Karpas-422 (cell line): ENCODE measurements at regions not wholly inside any gene's neighbourhood (a gene's known extent, or its start where the extent isn't known, plus 50 kb on each side); places are given as distances from the start of the nearest gene placed in this dataset.

Source experiments
- DNase-seq: peaks from one replicate; pipeline ENCODE4 v3.0.0-alpha.2; 2015
- H2AFZ ChIP-seq: fragments of 200-600 bp; sonication (generic); 2 replicates; pipeline ENCODE4 v1.6.1; 2014; ENCODE audit warnings: antibody characterized with exemption, low read length, mixed read lengths
- H3K27ac ChIP-seq: fragments of 200-600 bp; sonication (generic); 2 replicates; pipeline ENCODE4 v1.5.1; 2014; ENCODE audit warnings: mild to moderate bottlenecking, low read length, moderate library complexity
- H3K27me3 ChIP-seq: fragments of 200-600 bp; sonication (generic); 2 replicates; pipeline ENCODE4 v1.6.1; 2014; ENCODE audit warnings: low read length, mixed read lengths
- H3K36me3 ChIP-seq: fragments of 200-600 bp; sonication (generic); 2 replicates; pipeline ENCODE4 v1.6.1; 2014; ENCODE audit warnings: low read length, mixed read lengths; ENCODE audit not compliant: insufficient read depth
- H3K4me1 ChIP-seq: fragments of 200-600 bp; sonication (generic); 2 replicates; pipeline ENCODE4 v1.6.1; 2014; ENCODE audit warnings: mild to moderate bottlenecking, low read length, mixed read lengths
- H3K4me2 ChIP-seq: fragments of 200-600 bp; sonication (generic); 2 replicates; pipeline ENCODE4 v1.6.1; 2014; ENCODE audit warnings: low read length, low read depth, mild to moderate bottlenecking; ENCODE audit not compliant: poor library complexity, severe bottlenecking
- H3K4me3 ChIP-seq: fragments of 200-600 bp; sonication (generic); 2 replicates; pipeline ENCODE4 v1.5.1; 2014; ENCODE audit warnings: mild to moderate bottlenecking, antibody characterized with exemption, low read length, mixed read lengths
- H3K79me2 ChIP-seq: fragments of 200-600 bp; sonication (generic); 2 replicates; pipeline ENCODE4 v1.6.1; 2014; ENCODE audit warnings: mild to moderate bottlenecking, low read length, mixed read lengths
- H3K9ac ChIP-seq: fragments of 200-600 bp; sonication (generic); 2 replicates; pipeline ENCODE4 v1.6.0; 2014; ENCODE audit warnings: low read length
- H3K9me2 ChIP-seq: fragments of 200-600 bp; sonication (generic), shearing (Covaris generic); replicated peaks from 2 replicates; pipeline ENCODE4 v1.6.0; 2014; ENCODE audit warnings: mild to moderate bottlenecking, low read length, moderate library complexity; ENCODE audit not compliant: insufficient read depth
- H3K9me3 ChIP-seq: fragments of 300-700, 200-600 bp; sonication (generic); 2 replicates; pipeline ENCODE4 v1.6.1; 2014; ENCODE audit warnings: low read length, mixed read lengths
- H4K20me1 ChIP-seq: fragments of 200-600 bp; sonication (generic); 2 replicates; pipeline ENCODE4 v1.6.1; 2014; ENCODE audit warnings: mild to moderate bottlenecking, antibody characterized with exemption, low read length, low read depth; ENCODE audit not compliant: insufficient read depth

DNA sequence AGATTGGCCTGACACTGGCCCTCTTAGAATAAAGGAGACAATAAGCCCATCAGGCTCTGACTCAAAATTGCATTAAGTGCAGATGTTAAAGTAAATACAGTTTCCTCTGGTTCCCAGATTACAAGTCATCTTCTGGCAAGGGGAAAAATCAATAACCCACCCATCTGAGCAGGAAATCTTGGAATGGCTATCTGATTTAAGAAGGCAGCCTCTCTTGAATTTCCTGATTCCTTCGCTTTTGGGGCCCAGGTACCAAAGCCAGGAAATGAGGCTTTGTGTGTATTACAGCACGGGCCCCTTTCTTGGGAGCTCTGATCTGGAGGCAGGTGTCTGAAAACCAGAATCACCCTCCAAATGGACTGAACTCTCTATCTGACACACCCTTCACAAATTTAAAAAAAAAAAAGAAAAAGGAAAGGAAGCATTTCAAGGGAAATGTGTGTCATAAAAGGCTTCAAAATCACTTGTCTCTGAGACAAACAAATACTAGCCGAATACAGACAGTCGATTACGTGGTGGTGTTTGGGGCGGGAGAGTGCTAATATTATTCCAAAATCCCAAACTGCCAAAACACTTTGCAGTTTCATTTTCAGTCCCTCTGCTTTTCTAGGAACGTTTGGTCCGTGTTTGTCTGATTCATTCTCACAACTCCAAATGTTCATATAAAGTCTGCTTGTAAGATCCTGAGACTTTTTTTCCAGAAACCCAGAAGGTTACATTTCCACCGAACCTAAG is 240.9 kb upstream of the CAMK1G start:
- Histone ChIP-seq H2AFZ (no peak overlapping the region), H3K4me2 (no peak overlapping the region), H3K9me2 (no peaks in the 10 kb centered on the region), H3K4me3 (no peak overlapping the region), H4K20me1 (no peaks in the 10 kb centered on the region), H3K4me1 (no peaks in the 10 kb centered on the region), H3K27me3 (no peaks in the 10 kb centered on the region), H3K9me3 (no peaks in the 10 kb centered on the region), H3K36me3 (no peaks in the 10 kb centered on the region), H3K79me2 (no peaks in the 10 kb centered on the region), H3K9ac (no peak overlapping the region), H3K27ac (no peak overlapping the region)
- no peak for DNase-seq

DNA sequence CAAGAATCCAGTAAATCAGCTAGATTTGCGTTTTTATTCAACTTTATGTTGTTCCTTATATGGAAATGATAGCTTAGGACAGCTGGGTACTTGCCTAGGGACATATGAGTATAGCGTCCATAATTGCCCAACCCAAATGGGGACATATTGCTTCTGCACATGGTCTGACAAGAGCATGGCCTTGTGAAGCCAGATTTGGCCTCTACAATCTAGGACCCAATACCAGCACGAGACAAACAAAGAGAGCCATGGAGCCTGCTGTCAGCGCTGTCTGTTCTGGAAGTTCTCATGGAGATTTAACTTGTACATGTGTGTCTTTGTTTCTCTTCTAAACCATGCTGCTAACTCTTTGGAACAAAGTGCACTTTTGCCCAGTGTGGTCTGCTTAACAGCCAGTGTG is 240.0 kb upstream of the CAMK1G start:
- H3K79me2 ChIP-seq = no peaks in the 10 kb centered on the region
- H3K9ac ChIP-seq = no peak overlapping the region
- DNase-seq = no peak
- no peak overlapping the region for H2AFZ ChIP-seq
- H4K20me1 ChIP-seq = no peaks in the 10 kb centered on the region
- H3K4me3 ChIP-seq = no peak overlapping the region
- no peaks in the 10 kb centered on the region for H3K4me1 ChIP-seq
- H3K9me3 ChIP-seq = no peaks in the 10 kb centered on the region
- no peaks in the 10 kb centered on the region for H3K36me3 ChIP-seq
- no peak overlapping the region for H3K27ac ChIP-seq
- no peaks in the 10 kb centered on the region for H3K27me3 ChIP-seq
- H3K9me2 ChIP-seq = no peaks in the 10 kb centered on the region
- H3K4me2 ChIP-seq = no peak overlapping the region

DNA sequence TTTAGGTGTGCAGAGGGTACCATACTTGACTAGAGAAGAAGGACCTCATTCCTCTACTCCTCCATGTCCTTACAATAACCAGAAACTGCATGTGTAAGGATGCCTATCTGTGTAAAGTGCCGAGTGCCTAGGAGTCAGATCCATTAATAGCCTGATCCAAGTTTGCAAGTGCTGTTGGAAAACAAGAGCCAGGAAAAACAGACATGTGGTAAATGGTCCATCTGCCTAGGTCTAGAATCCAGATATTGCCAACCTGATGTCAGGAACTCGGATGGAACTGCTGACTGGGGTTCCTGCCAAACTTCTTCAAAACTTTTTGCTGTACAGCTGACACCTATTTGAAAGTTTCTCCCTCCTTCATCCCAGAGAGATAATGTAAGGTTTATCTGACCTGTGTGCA is 239.4 kb upstream of the CAMK1G start:
- no peaks in the 10 kb centered on the region for H3K9me3 ChIP-seq
- no peak for DNase-seq
- H2AFZ ChIP-seq = no peak overlapping the region
- H3K4me1 ChIP-seq = no peaks in the 10 kb centered on the region
- H3K4me2 ChIP-seq = no peak overlapping the region
- H3K4me3 ChIP-seq = no peak overlapping the region
- no peaks in the 10 kb centered on the region for H3K36me3 ChIP-seq
- H4K20me1 ChIP-seq = no peaks in the 10 kb centered on the region
- H3K27me3 ChIP-seq = no peaks in the 10 kb centered on the region
- H3K79me2 ChIP-seq = no peaks in the 10 kb centered on the region
- no peak overlapping the region for H3K27ac ChIP-seq
- no peaks in the 10 kb centered on the region for H3K9me2 ChIP-seq
- H3K9ac ChIP-seq = no peak overlapping the region

DNA sequence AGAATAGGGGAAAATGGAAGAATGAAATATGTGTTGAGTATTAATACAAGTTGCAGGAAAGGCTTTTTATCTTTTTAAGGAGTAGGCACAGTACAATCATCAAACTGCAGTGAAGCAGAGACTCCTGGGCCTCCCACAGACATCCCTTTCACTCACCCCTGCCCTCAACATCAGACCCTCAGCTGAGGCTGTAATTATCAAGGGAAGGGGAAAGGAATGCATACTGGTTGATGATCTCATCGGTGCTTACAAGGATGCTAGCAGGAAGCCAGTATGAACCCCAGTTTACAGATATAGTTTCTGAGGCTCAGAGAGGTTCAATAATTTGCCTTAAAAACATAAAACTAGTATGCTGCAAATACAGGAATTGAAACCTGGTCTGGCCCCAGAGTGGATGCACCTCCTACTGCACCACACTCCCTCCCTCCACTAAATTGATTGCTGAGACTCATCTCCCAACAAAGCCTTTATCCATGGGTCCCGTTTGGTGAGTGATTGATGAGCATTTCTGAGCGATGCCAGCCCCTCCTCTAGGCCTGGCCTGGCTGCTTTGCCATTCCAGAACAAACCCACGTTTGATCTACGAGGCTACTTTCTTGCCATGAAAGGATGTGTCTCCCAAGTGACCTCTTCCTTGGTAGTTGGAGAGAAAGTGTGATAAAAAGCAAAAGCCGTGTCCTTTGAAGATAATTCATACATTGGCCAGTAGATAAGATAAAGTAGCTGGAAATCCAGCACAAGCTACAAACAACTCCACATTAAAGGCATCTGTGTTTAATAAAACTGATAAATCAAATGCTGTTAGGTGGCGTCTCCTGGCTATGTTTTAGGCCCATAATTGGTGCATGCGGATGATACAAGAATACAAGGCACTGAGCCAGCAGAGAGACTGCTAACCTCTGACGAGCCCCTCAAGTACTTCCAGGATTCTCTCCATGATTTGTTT is 233.9 kb upstream of the CAMK1G start:
- Histone ChIP-seq H2AFZ (no peak overlapping the region), H4K20me1 (no peaks in the 10 kb centered on the region), H3K79me2 (no peaks in the 10 kb centered on the region), H3K27ac (no peak overlapping the region), H3K9me3 (no peaks in the 10 kb centered on the region), H3K4me3 (no peak overlapping the region), H3K27me3 (no peaks in the 10 kb centered on the region), H3K4me1 (no peaks in the 10 kb centered on the region), H3K36me3 (no peaks in the 10 kb centered on the region), H3K9me2 (no peaks in the 10 kb centered on the region), H3K9ac (no peak overlapping the region), H3K4me2 (no peak overlapping the region)
- no peak for DNase-seq

DNA sequence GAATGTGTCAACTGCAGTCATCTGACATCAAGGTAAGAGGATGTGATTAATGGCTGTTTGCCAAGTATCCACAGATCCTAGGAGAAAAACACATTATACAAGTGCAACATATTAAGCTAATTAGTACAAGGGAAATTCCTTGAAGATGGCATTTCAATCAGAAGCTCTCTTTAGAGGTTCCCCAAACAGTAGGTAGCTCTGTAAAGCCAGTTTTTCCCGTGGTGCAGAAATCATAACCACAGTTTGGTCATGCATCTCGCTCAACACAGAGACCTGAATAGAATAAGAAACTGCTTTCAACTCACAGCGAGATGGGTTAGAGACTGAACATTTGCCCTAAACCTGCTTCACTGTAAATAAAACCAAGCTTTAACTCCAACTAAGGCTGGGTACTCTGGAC is 230.5 kb upstream of the CAMK1G start:
- no peak overlapping the region for H3K4me2 ChIP-seq
- no peaks in the 10 kb centered on the region for H3K4me1 ChIP-seq
- H3K79me2 ChIP-seq = no peaks in the 10 kb centered on the region
- no peak overlapping the region for H3K27ac ChIP-seq
- no peak overlapping the region for H3K4me3 ChIP-seq
- H3K27me3 ChIP-seq = no peaks in the 10 kb centered on the region
- no peaks in the 10 kb centered on the region for H3K9me3 ChIP-seq
- H2AFZ ChIP-seq = no peak overlapping the region
- H3K9ac ChIP-seq = no peak overlapping the region
- H3K9me2 ChIP-seq = no peaks in the 10 kb centered on the region
- H4K20me1 ChIP-seq = no peaks in the 10 kb centered on the region
- DNase-seq = no peak
- H3K36me3 ChIP-seq = no peaks in the 10 kb centered on the region

DNA sequence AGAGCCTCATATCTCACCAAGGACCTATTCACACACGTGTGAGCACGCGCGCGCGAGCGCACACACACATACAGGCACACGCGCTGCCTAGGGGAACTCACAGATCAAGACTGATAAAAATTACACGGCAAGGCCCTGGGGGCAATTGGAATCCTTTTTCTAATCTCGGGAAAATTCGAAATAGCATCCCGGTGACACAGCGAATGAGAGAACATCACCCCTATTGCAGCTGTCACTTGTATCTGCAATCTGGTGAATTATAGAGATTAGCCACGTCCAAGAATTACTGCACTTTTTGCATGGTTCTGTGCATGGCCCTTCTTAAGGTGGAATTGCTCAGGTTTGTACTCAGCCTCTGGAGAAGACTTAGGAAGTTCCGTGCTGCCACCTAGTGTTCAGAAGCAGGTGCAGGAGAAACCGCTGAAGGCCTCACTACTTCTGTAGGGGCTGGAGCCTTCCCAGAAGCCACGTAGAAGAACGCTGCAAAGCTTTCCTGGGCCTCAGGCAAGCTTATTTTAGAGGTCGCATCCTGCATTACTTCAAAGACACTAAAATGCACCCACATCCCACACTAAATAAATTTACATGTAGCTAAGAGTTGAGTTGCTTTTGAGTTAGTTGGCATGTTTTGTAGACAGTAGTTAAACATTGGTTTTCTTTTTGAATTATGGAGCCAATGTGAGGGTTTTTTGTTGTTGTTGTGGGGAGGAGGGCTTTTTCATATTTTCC is 229.2 kb upstream of the CAMK1G start:
- DNase-seq = peak; percentile 89
- no peaks in the 10 kb centered on the region for H3K27me3 ChIP-seq
- no peak overlapping the region for H3K9ac ChIP-seq
- H2AFZ ChIP-seq = no peak overlapping the region
- no peaks in the 10 kb centered on the region for H3K79me2 ChIP-seq
- H3K4me1 ChIP-seq = no peaks in the 10 kb centered on the region
- H3K4me2 ChIP-seq = no peak overlapping the region
- no peak overlapping the region for H3K4me3 ChIP-seq
- H3K27ac ChIP-seq = no peak overlapping the region
- no peaks in the 10 kb centered on the region for H4K20me1 ChIP-seq
- no peaks in the 10 kb centered on the region for H3K36me3 ChIP-seq
- no peaks in the 10 kb centered on the region for H3K9me3 ChIP-seq
- H3K9me2 ChIP-seq = no peaks in the 10 kb centered on the region

DNA sequence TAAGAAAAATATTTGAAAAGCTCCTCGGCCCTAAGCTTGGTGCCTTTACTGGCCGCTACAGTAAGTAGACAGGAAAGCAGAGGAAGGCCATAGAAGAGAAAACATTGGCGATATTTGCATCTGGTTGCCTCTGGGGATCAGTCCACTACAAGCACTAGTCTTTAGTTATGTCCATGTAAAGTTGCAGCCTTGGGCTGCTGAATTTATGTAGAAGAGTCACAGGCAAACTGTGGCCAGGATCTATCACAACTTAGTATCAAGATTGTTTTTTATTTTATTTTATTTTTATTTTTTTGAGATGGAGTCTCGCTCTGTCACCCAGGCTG is 228.7 kb upstream of the CAMK1G start:
- no peak overlapping the region for H2AFZ ChIP-seq
- no peak for DNase-seq
- no peaks in the 10 kb centered on the region for H3K9me3 ChIP-seq

DNA sequence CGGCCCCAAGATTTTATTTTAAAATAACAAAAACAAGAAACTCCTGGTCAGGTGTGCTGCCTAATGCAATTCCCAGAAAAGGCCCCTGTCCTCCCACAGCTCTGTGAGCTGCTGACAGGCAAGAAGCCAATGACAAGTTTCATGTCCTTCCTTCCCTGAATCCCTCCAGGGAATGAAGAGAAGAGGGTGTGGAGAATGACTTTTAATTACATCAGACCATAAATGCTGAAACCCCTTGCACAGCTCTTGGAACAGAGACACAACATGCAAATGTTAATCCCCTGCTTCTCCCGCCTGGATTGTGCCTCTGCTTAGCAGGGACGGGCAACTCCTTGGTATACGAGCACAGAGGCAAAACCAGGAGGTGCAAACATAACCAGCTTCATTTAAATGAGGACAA is 228.1 kb upstream of the CAMK1G start:
- Histone ChIP-seq H3K9ac (no peak overlapping the region), H2AFZ (no peak overlapping the region), H3K27ac (no peak overlapping the region), H3K4me3 (no peak overlapping the region), H3K27me3 (no peaks in the 10 kb centered on the region), H3K79me2 (no peaks in the 10 kb centered on the region), H3K9me3 (no peaks in the 10 kb centered on the region), H4K20me1 (no peaks in the 10 kb centered on the region), H3K4me1 (no peaks in the 10 kb centered on the region), H3K4me2 (no peak overlapping the region), H3K36me3 (no peaks in the 10 kb centered on the region), H3K9me2 (no peaks in the 10 kb centered on the region)
- DNase-seq = no peak

More for the DNA sequence above, 228.7 kb upstream of the CAMK1G start:
- no peak overlapping the region for H3K4me3 ChIP-seq
- no peaks in the 10 kb centered on the region for H3K79me2 ChIP-seq
- H3K4me1 ChIP-seq = no peaks in the 10 kb centered on the region
- H3K9ac ChIP-seq = no peak overlapping the region
- H4K20me1 ChIP-seq = no peaks in the 10 kb centered on the region
- no peak overlapping the region for H3K27ac ChIP-seq
- no peaks in the 10 kb centered on the region for H3K27me3 ChIP-seq
- H3K36me3 ChIP-seq = no peaks in the 10 kb centered on the region
- H3K9me2 ChIP-seq = no peaks in the 10 kb centered on the region
- H3K4me2 ChIP-seq = no peak overlapping the region
